H1 (cell line): ENCODE measurements at regions not wholly inside any gene's neighbourhood (a gene's known extent, or its start where the extent isn't known, plus 50 kb on each side); places are given as distances from the start of the nearest gene placed in this dataset.

Experiments
- CTCF ChIA-PET: fragments of 300-600 bp; sonication (Branson Sonifier 250); formaldehyde crosslinking; loops from one replicate; lab custom pipeline; 2021; ENCODE audit not compliant: partially characterized antibody; lab: Charles Lee
- POLR2A ChIA-PET: fragments of 300-600 bp; sonication (Branson Sonifier 250); formaldehyde crosslinking; loops from one replicate; lab custom pipeline; 2021; ENCODE audit warnings: inconsistent platforms; ENCODE audit not compliant: partially characterized antibody; lab: Charles Lee
- DNase-seq, 2 experiments: peaks; one replicate each; pipeline versions ENCODE4 v3.0.0 to v3.0.0-alpha.2; 2010 to 2022; ENCODE audit warnings: low spot score in 2 of 2, low read depth in 1 of 2, mixed read lengths in 1 of 2
- FAIRE-seq: peaks from 2 replicates; lab custom pipeline; 2011; peaks lifted over from hg19 to GRCh38; lab: Jason Lieb, UNC
- H2AFZ ChIP-seq: 2 replicates; pipeline ENCODE4 v1.8.1; 2012; ENCODE audit warnings: low read length, inconsistent platforms
- H2AK5ac ChIP-seq: 2 replicates; pipeline ENCODE4 v1.6.1; 2013; ENCODE audit warnings: low read depth, low read length
- H2BK120ac ChIP-seq: replicated peaks from 2 replicates; pipeline ENCODE3; 2013; ENCODE audit warnings: low read depth, low read length, inconsistent platforms
- H2BK12ac ChIP-seq: 2 replicates; pipeline ENCODE4 v1.6.1; 2013; ENCODE audit warnings: low read depth, low read length
- H2BK15ac ChIP-seq: 2 replicates; pipeline ENCODE4 v1.6.1; 2013; ENCODE audit warnings: low read length
- H2BK20ac ChIP-seq: 2 replicates; pipeline ENCODE4 v1.6.1; 2013; ENCODE audit warnings: low read length
- H2BK5ac ChIP-seq: 2 replicates; pipeline ENCODE4 v1.6.1; 2013; ENCODE audit warnings: low read depth, low read length
- H3K14ac ChIP-seq: 2 replicates; pipeline ENCODE4 v1.6.1; 2013; ENCODE audit warnings: inconsistent platforms; ENCODE audit not compliant: insufficient read length
- H3K18ac ChIP-seq: 2 replicates; pipeline ENCODE4 v1.6.1; 2013; ENCODE audit warnings: low read length; ENCODE audit errors: extremely low read depth
- H3K23ac ChIP-seq: 2 replicates; pipeline ENCODE4 v1.6.1; 2013; ENCODE audit warnings: inconsistent platforms; ENCODE audit not compliant: insufficient read length
- H3K23me2 ChIP-seq: 2 replicates; pipeline ENCODE4 v1.6.1; 2013; ENCODE audit warnings: low read depth, low read length
- H3K27ac ChIP-seq: 2 replicates; pipeline ENCODE4 v1.6.1; 2011; ENCODE audit warnings: low read depth, low read length, inconsistent platforms
- H3K27me3 ChIP-seq, 4 experiments: replicated peaks in 1 of 4; 1 replicate in 1 of 4; 2 replicates in 3 of 4; pipeline versions ENCODE4 v1.6.1 to v1.8.1; 2011 to 2013; ENCODE audit warnings: low read length in 3 of 4, mild to moderate bottlenecking in 3 of 4, inconsistent platforms in 2 of 4, mixed read lengths in 2 of 4, moderate library complexity in 1 of 4; ENCODE audit not compliant: control insufficient read depth in 3 of 4, insufficient read depth in 3 of 4; ENCODE audit errors: extremely low read depth in 1 of 4
- H3K36me3 ChIP-seq, 4 experiments: 2 replicates each; pipeline versions ENCODE4 v1.6.1 to v1.8.1; 2011 to 2013; ENCODE audit warnings: mild to moderate bottlenecking in 4 of 4, low read length in 3 of 4, moderate library complexity in 2 of 4, control low read depth in 1 of 4, inconsistent platforms in 1 of 4; ENCODE audit not compliant: insufficient read depth in 4 of 4, control insufficient read depth in 2 of 4
- H3K4ac ChIP-seq: replicated peaks from 2 replicates; pipeline ENCODE3; 2013; ENCODE audit warnings: low read length, low read depth, mixed read lengths, inconsistent platforms; ENCODE audit not compliant: insufficient read length
- H3K4me1 ChIP-seq, 4 experiments: replicated peaks in 1 of 4; 1 replicate in 1 of 4; 2 replicates in 3 of 4; pipeline versions ENCODE4 v1.6.1 to v1.8.1; 2011 to 2013; ENCODE audit warnings: low read length in 3 of 4, inconsistent platforms in 2 of 4, mixed read lengths in 1 of 4; ENCODE audit not compliant: insufficient read depth in 4 of 4, control insufficient read depth in 3 of 4
- H3K4me2 ChIP-seq, 2 experiments: 2 replicates each; pipeline versions ENCODE4 v1.6.1 to v1.8.1; 2011 to 2013; ENCODE audit warnings: low read depth in 2 of 2, low read length in 2 of 2, control low read depth in 1 of 2, inconsistent platforms in 1 of 2, mild to moderate bottlenecking in 1 of 2; ENCODE audit not compliant: insufficient read depth in 1 of 2
- H3K4me3 ChIP-seq, 4 experiments: fragments of 200-600, 300-600 bp in 1 of 4; sonication (generic), shearing (Covaris generic), sonication (Bioruptor Twin) in 1 of 4; 2 replicates each; pipeline versions ENCODE4 v1.5.1 to v1.8.1; 2011 to 2016; ENCODE audit warnings: low read length in 4 of 4, low read depth in 3 of 4, control low read depth in 2 of 4, inconsistent platforms in 2 of 4, mild to moderate bottlenecking in 2 of 4, mixed read lengths in 1 of 4, moderate library complexity in 1 of 4; ENCODE audit not compliant: insufficient read depth in 2 of 4; ENCODE audit errors: extremely low read depth in 1 of 4
- H3K56ac ChIP-seq: replicated peaks from 2 replicates; pipeline ENCODE3; 2013; ENCODE audit warnings: low read depth, mild to moderate bottlenecking, mixed read lengths, low read length, inconsistent platforms; ENCODE audit not compliant: insufficient read length
- H3K79me1 ChIP-seq: 2 replicates; pipeline ENCODE4 v1.6.1; 2013; ENCODE audit warnings: low read depth, low read length, control low read depth
- H3K79me2 ChIP-seq, 2 experiments: 2 replicates each; pipeline versions ENCODE4 v1.6.1 to v1.8.1; 2012 to 2013; ENCODE audit warnings: low read length in 2 of 2, mild to moderate bottlenecking in 2 of 2, inconsistent platforms in 1 of 2; ENCODE audit not compliant: insufficient read depth in 2 of 2, control insufficient read depth in 1 of 2
- H3K9ac ChIP-seq, 4 experiments: replicated peaks in 1 of 4; 1 replicate in 1 of 4; 2 replicates in 3 of 4; pipeline versions ENCODE4 v1.6.1 to v1.8.1; 2011 to 2013; ENCODE audit warnings: low read depth in 3 of 4, low read length in 3 of 4, control low read depth in 2 of 4, mild to moderate bottlenecking in 2 of 4, moderate library complexity in 2 of 4, inconsistent platforms in 1 of 4; ENCODE audit errors: extremely low read depth in 1 of 4
- H3K9me3 ChIP-seq, 2 experiments: 2 replicates each; pipeline versions ENCODE4 v1.6.1 to v1.8.1; 2012 to 2013; ENCODE audit warnings: mild to moderate bottlenecking in 2 of 2, moderate library complexity in 2 of 2, control low read depth in 1 of 2, inconsistent platforms in 1 of 2, low read depth in 1 of 2, low read length in 1 of 2, mixed read lengths in 1 of 2; ENCODE audit not compliant: insufficient read depth in 2 of 2
- H4K20me1 ChIP-seq, 2 experiments: replicated peaks in 1 of 2; 2 replicates each; pipeline versions ENCODE3 to v1.8.1; 2011 to 2013; ENCODE audit warnings: inconsistent platforms in 2 of 2, low read length in 2 of 2, mild to moderate bottlenecking in 1 of 2; ENCODE audit not compliant: insufficient read depth in 2 of 2, control insufficient read depth in 1 of 2
- H4K5ac ChIP-seq: 2 replicates; pipeline ENCODE4 v1.6.1; 2013; ENCODE audit warnings: low read length, low read depth, mixed read lengths, inconsistent platforms; ENCODE audit not compliant: insufficient read length
- H4K8ac ChIP-seq: 2 replicates; pipeline ENCODE4 v1.8.0; 2013; ENCODE audit warnings: mild to moderate bottlenecking, moderate library complexity, low read length, inconsistent platforms; ENCODE audit not compliant: insufficient read depth; ENCODE audit errors: extremely low read depth
- H4K91ac ChIP-seq: replicated peaks from 2 replicates; pipeline ENCODE3; 2013; ENCODE audit warnings: low read length, mixed read lengths, inconsistent platforms; ENCODE audit not compliant: insufficient read length
- BACH1 ChIP-seq: IDR thresholded peaks from 2 replicates; pipeline ENCODE4 v1.6.1; 2012; ENCODE audit warnings: low read length, improper control_type of control experiment
- BCL11A ChIP-seq, 2 experiments: IDR thresholded peaks; one replicate each; pipeline ENCODE4 v1.6.1; 2011; ENCODE audit warnings: low read depth in 2 of 2, low read length in 2 of 2, mild to moderate bottlenecking in 2 of 2
- CREB1 ChIP-seq: IDR thresholded peaks from 2 replicates; pipeline ENCODE4 v1.6.1; 2012; ENCODE audit warnings: inconsistent platforms
- EGR1 ChIP-seq: IDR thresholded peaks from 2 replicates; pipeline ENCODE4 v1.6.1; 2011; ENCODE audit warnings: low read depth, low read length, borderline replicate concordance
- GABPA ChIP-seq: IDR thresholded peaks from 2 replicates; pipeline ENCODE4 v1.6.1; 2011; ENCODE audit warnings: mild to moderate bottlenecking, low read length, moderate library complexity, borderline replicate concordance; ENCODE audit not compliant: insufficient read depth
- MAFK ChIP-seq: IDR thresholded peaks from 2 replicates; pipeline ENCODE4 v1.6.1; 2012; ENCODE audit warnings: low read depth, mild to moderate bottlenecking, improper control_type of control experiment, low read length
- POLR2AphosphoS5 ChIP-seq: IDR thresholded peaks from 2 replicates; pipeline ENCODE4 v1.6.1; 2011; ENCODE audit warnings: low read depth, low read length
- RAD21 ChIP-seq, 2 experiments: IDR thresholded peaks in 1 of 2; conservative IDR thresholded peaks in 1 of 2; 2 replicates each; pipeline ENCODE4 v1.6.1; 2011; ENCODE audit warnings: low read depth in 2 of 2, low read length in 2 of 2, improper control_type of control experiment in 1 of 2, inconsistent platforms in 1 of 2, mild to moderate bottlenecking in 1 of 2, moderate library complexity in 1 of 2
- RBBP5 ChIP-seq: IDR thresholded peaks from 2 replicates; pipeline ENCODE4 v1.7.1; 2012; ENCODE audit warnings: low read depth, mild to moderate bottlenecking, inconsistent platforms, low read length, moderate library complexity, borderline replicate concordance
- RNF2 ChIP-seq: fragments of 200-900, 300-1000 bp; sonication (generic); IDR thresholded peaks from 2 replicates; pipeline ENCODE4 v1.7.1; 2016; ENCODE audit warnings: borderline replicate concordance, low read depth, mild to moderate bottlenecking, antibody characterized with exemption, low read length; ENCODE audit not compliant: poor library complexity, severe bottlenecking; ENCODE audit errors: missing control alignments
- RXRA ChIP-seq: IDR thresholded peaks from 2 replicates; pipeline ENCODE4 v1.6.1; 2011; ENCODE audit warnings: low read depth, mild to moderate bottlenecking, low read length, moderate library complexity; ENCODE audit not compliant: insufficient read depth
- SAP30 ChIP-seq: fragments of 300-600 bp; sonication (generic); IDR thresholded peaks from 2 replicates; pipeline ENCODE4 v1.7.1; 2012; ENCODE audit warnings: low read length, moderate library complexity, mild to moderate bottlenecking, inconsistent platforms; ENCODE audit not compliant: insufficient read depth, insufficient replicate concordance
- TCF12 ChIP-seq: IDR thresholded peaks from 2 replicates; pipeline ENCODE4 v1.6.1; 2011; ENCODE audit warnings: low read depth, mild to moderate bottlenecking, low read length
- ZNF274 ChIP-seq: IDR thresholded peaks from 2 replicates; pipeline ENCODE4 v1.7.0; 2012; ENCODE audit warnings: low read length, borderline replicate concordance; ENCODE audit errors: extremely low read depth
- WGBS, 2 experiments: shearing (Covaris generic) in 1 of 2; methylation state at CpG; one replicate each; pipeline versions ENCODE4 v1.1.6 to v1.1.7; 2013 to 2015; ENCODE audit warnings: low lambda C conversion rate in 2 of 2, mixed read lengths in 2 of 2, inconsistent platforms in 1 of 2, low coverage in 1 of 2, missing lambda C conversion rate in 1 of 2; ENCODE audit not compliant: insufficient replicate concordance in 2 of 2, insufficient coverage in 1 of 2, insufficient read length in 1 of 2; ENCODE audit errors: extremely low coverage in 1 of 2, missing lambda C conversion rate in 1 of 2; 5-methylcytosine and 5-hydroxymethylcytosine counted together

GRCh38 chr10:10017716-10018115 is 1000.0 kb upstream of the CELF2 start:
- CTCF ChIA-PET, result no interaction called here
- no peak overlapping the region for H3K56ac ChIP-seq
- no peak overlapping the region for H2BK5ac ChIP-seq
- no peak overlapping the region for H4K8ac ChIP-seq
- no peak overlapping the region for H2BK12ac ChIP-seq
- no peak overlapping the region for H2AK5ac ChIP-seq
- no peak overlapping the region for H2BK120ac ChIP-seq
- no peak overlapping the region for H2BK20ac ChIP-seq
- no peak overlapping the region for H2BK15ac ChIP-seq
- no peaks in the 10 kb centered on the region for H3K23me2 ChIP-seq
- H3K23ac ChIP-seq, result no peak overlapping the region
- H3K4me2 ChIP-seq, result no peak overlapping the region
- no peak overlapping the region for H2AFZ ChIP-seq
- DNase-seq (no peak), FAIRE-seq (no peak)
- H3K27me3 ChIP-seq, result no peaks in the 10 kb centered on the region
- no peak overlapping the region for H3K4ac ChIP-seq
- H3K14ac ChIP-seq, result no peak overlapping the region
- H4K91ac ChIP-seq, result no peak overlapping the region
- H3K4me3 ChIP-seq, result no peak overlapping the region
- no peak overlapping the region for H4K5ac ChIP-seq
- POLR2A ChIA-PET, result no interaction called here
- 67% methylated on average over 5 of the region's 5 CpGs; no CpG with 5 or more reads in 1 of the 2 experiments for WGBS, 2 experiments
- H3K79me2 ChIP-seq, result no peaks in the 10 kb centered on the region
- H3K4me1 ChIP-seq, result no peaks in the 10 kb centered on the region
- H3K9me3 ChIP-seq, result no peaks in the 10 kb centered on the region; a peak in 1 of 4 replicates
- H3K18ac ChIP-seq, result no peak overlapping the region
- H4K20me1 ChIP-seq, result no peaks in the 10 kb centered on the region
- no peaks in the 10 kb centered on the region for H3K36me3 ChIP-seq
- H3K79me1 ChIP-seq, result no peaks in the 10 kb centered on the region
- no peak overlapping the region for H3K27ac ChIP-seq
- no peak overlapping the region for H3K9ac ChIP-seq
- no peak for TF ChIP-seq POLR2AphosphoS5
- no peak for TF ChIP-seq TCF12
- TF ChIP-seq GABPA, result no peak
- no peak for TF ChIP-seq ZNF274
- no peak for TF ChIP-seq MAFK
- TF ChIP-seq CREB1, result no peak
- TF ChIP-seq SAP30, result no peak
- no peak for TF ChIP-seq RNF2
- TF ChIP-seq RXRA, result no peak
- TF ChIP-seq EGR1, result no peak
- TF ChIP-seq RAD21 (IDR thresholded peaks at IDR 0.05 in 1 of 2, conservative IDR thresholded peaks at IDR 0.05 in 1 of 2; ENCODE audit: low read depth in 2 of 2, low read length in 2 of 2), result no peak
- TF ChIP-seq BACH1, result no peak
- TF ChIP-seq BCL11A (IDR thresholded peaks at IDR 0.05; ENCODE audit: low read depth in 2 of 2, low read length in 2 of 2), result no peak
- TF ChIP-seq RBBP5, result no peak
